CD14-positive monocyte (primary cell): ENCODE measurements at regions not wholly inside any gene's neighbourhood (a gene's known extent, or its start where the extent isn't known, plus 50 kb on each side); places are given as distances from the start of the nearest gene placed in this dataset.

ENCODE experiments used
- DNase-seq, 3 donors: peaks; one replicate each; pipeline ENCODE4 v3.0.0-alpha.2; 2011 to 2022
- H2AFZ ChIP-seq: 2 replicates; pipeline ENCODE4 v1.6.0; 2012; ENCODE audit warnings: mild to moderate bottlenecking, low read depth, low read length, inconsistent platforms; ENCODE audit not compliant: insufficient read depth, poor library complexity, severe bottlenecking
- H3K27ac ChIP-seq, 2 donors: 1 replicate in 1 of 2; 2 replicates in 1 of 2; pipeline ENCODE4 v1.5.1; 2012 to 2013; ENCODE audit warnings: low read length in 2 of 2, control low read depth in 1 of 2, inconsistent platforms in 1 of 2, low read depth in 1 of 2, mild to moderate bottlenecking in 1 of 2
- H3K27me3 ChIP-seq, 2 donors: one replicate each; pipeline versions ENCODE4 v1.6.0 to v1.6.1; 2011 to 2013; ENCODE audit warnings: low read length in 2 of 2; ENCODE audit not compliant: control insufficient read depth in 2 of 2, insufficient read depth in 2 of 2
- H3K36me3 ChIP-seq, 2 donors: replicated peaks in 1 of 2; 1 replicate in 1 of 2; 2 replicates in 1 of 2; pipeline versions ENCODE4 v1.5.1 to v1.6.1; 2012 to 2013; ENCODE audit warnings: low read length in 2 of 2, control low read depth in 1 of 2, inconsistent platforms in 1 of 2, mild to moderate bottlenecking in 1 of 2; ENCODE audit not compliant: insufficient read depth in 2 of 2, control insufficient read depth in 1 of 2
- H3K4me1 ChIP-seq, 2 donors: 1 replicate in 1 of 2; 2 replicates in 1 of 2; pipeline versions ENCODE4 v1.5.1 to v1.6.1; 2012 to 2013; ENCODE audit warnings: low read length in 2 of 2, control low read depth in 1 of 2, inconsistent platforms in 1 of 2, mild to moderate bottlenecking in 1 of 2, moderate library complexity in 1 of 2; ENCODE audit not compliant: insufficient read depth in 2 of 2, control insufficient read depth in 1 of 2
- H3K4me2 ChIP-seq: replicated peaks from 2 replicates; pipeline ENCODE3; 2012; ENCODE audit warnings: low read length, moderate library complexity, mild to moderate bottlenecking; ENCODE audit not compliant: poor library complexity, severe bottlenecking; ENCODE audit errors: extremely low read depth
- H3K4me3 ChIP-seq, 3 experiments: fragments of 200-600 bp in 1 of 3; sonication (generic) in 1 of 3; replicated peaks in 1 of 3; 1 replicate in 2 of 3; 2 replicates in 1 of 3; pipeline ENCODE4 v1.5.1; 2011 to 2013; ENCODE audit warnings: low read length in 3 of 3, mild to moderate bottlenecking in 3 of 3, control low read depth in 2 of 3, low read depth in 2 of 3, inconsistent platforms in 1 of 3, moderate library complexity in 1 of 3
- H3K79me2 ChIP-seq: 2 replicates; pipeline ENCODE4 v1.6.0; 2012; ENCODE audit warnings: mild to moderate bottlenecking, control low read depth, inconsistent platforms, low read length, moderate library complexity; ENCODE audit not compliant: insufficient read depth
- H3K9ac ChIP-seq: 2 replicates; pipeline ENCODE4 v1.6.0; 2017; ENCODE audit warnings: low read length, mild to moderate bottlenecking; ENCODE audit not compliant: insufficient read depth, poor library complexity, severe bottlenecking
- H3K9me3 ChIP-seq, 2 donors: replicated peaks in 1 of 2; 1 replicate in 1 of 2; 2 replicates in 1 of 2; pipeline versions ENCODE4 v1.5.1 to v1.6.1; 2012 to 2013; ENCODE audit warnings: low read length in 2 of 2, control low read depth in 1 of 2; ENCODE audit not compliant: control insufficient read depth in 1 of 2, insufficient read depth in 1 of 2
- H4K20me1 ChIP-seq: 2 replicates; pipeline ENCODE4 v1.6.0; 2012; ENCODE audit warnings: mild to moderate bottlenecking, low read length, control low read depth, moderate library complexity; ENCODE audit not compliant: insufficient read depth
- H3K27ac Mint-ChIP-seq, 7 donors: one replicate each; pipeline ENCODE4 v1.8.0; 2020; ENCODE audit warnings: mild to moderate bottlenecking in 7 of 7, mixed read lengths in 7 of 7, moderate library complexity in 6 of 7, inconsistent platforms in 2 of 7
- H3K27me3 Mint-ChIP-seq, 3 donors: one replicate each; pipeline ENCODE4 v1.8.0; 2021 to 2022; ENCODE audit warnings: low read depth in 3 of 3, mild to moderate bottlenecking in 3 of 3, mixed read lengths in 3 of 3, moderate library complexity in 3 of 3, inconsistent platforms in 1 of 3
- H3K36me3 Mint-ChIP-seq, 2 donors: one replicate each; pipeline ENCODE4 v1.8.0; 2020; ENCODE audit warnings: mixed read lengths in 2 of 2, inconsistent platforms in 1 of 2, mild to moderate bottlenecking in 1 of 2
- H3K4me1 Mint-ChIP-seq: one replicate; pipeline ENCODE4 v1.8.0; 2020; ENCODE audit warnings: mild to moderate bottlenecking, mixed read lengths
- H3K4me3 Mint-ChIP-seq, 2 donors: one replicate each; pipeline ENCODE4 v1.8.0; 2020; ENCODE audit warnings: mild to moderate bottlenecking in 2 of 2, mixed read lengths in 2 of 2, moderate library complexity in 1 of 2
- H3K9me3 Mint-ChIP-seq, 7 donors: one replicate each; pipeline ENCODE4 v1.8.0; 2020 to 2022; ENCODE audit warnings: mixed read lengths in 7 of 7, mild to moderate bottlenecking in 6 of 7, moderate library complexity in 6 of 7, inconsistent platforms in 2 of 7
- WGBS: methylation state at CpG from one replicate; pipeline ENCODE4 v1.1.5; 2013; ENCODE audit warnings: missing lambda C conversion rate; ENCODE audit not compliant: insufficient coverage; 5-methylcytosine and 5-hydroxymethylcytosine counted together
- intact Hi-C, 2 donors: fragments of 100-400 bp; cut with micrococcal nuclease; formaldehyde crosslinking; loops; one replicate each; pipeline versions ENCODE4 v1.15.0 to v1.15.1; 2023
- TF ChIP-seq, protein P1 (sequence below): fragments of 200-600 bp; IDR thresholded peaks from one replicate; pipeline ENCODE4 v1.8.0; 2022; ENCODE audit warnings: antibody characterized with exemption, mild to moderate bottlenecking

DNA sequence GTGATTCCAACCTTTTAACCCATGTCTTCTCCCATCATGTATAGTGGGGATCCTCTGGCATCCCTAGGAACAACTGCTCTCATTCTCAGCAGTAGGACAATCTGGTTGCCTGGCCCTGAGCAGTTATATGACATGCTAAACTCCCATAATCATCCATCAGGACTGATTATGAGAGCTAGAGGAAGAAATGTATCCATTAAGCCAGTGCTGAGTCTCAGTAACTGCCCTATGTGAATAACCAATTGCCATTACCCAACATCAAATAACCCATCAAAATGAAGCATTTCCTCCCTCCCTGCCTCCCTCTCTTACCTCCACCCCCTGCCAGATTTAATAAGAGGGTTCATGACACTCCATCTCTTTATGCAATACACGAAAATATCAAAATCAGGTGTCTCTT lies 277.6 kb downstream of the NXPE2 start:
- Mint-ChIP-seq H3K27ac (no peak overlapping the region), H3K4me1 (no peaks in the 10 kb centered on the region), H3K27me3 (no peaks in the 10 kb centered on the region), H3K9me3 (peaks cover 0 to 5% (median 1%) of the 10 kb centered on the region in 7 donors), H3K36me3 (no peaks in the 10 kb centered on the region), H3K4me3 (no peak overlapping the region)
- no CpG with 5 or more reads among the region's 1 CpG for WGBS
- intact Hi-C loops, result no loop called here
- Histone ChIP-seq H4K20me1 (no peaks in the 10 kb centered on the region), H3K36me3 (no peaks in the 10 kb centered on the region), H3K27me3 (no peaks in the 10 kb centered on the region), H3K27ac (no peak overlapping the region), H3K79me2 (no peaks in the 10 kb centered on the region), H3K9me3 (no peaks in the 10 kb centered on the region), H2AFZ (no peak overlapping the region), H3K4me3 (no peak overlapping the region), H3K4me2 (no peak overlapping the region), H3K4me1 (no peaks in the 10 kb centered on the region), H3K9ac (no peak overlapping the region)
- no peak for DNase-seq
- TF ChIP-seq, protein P1, sequence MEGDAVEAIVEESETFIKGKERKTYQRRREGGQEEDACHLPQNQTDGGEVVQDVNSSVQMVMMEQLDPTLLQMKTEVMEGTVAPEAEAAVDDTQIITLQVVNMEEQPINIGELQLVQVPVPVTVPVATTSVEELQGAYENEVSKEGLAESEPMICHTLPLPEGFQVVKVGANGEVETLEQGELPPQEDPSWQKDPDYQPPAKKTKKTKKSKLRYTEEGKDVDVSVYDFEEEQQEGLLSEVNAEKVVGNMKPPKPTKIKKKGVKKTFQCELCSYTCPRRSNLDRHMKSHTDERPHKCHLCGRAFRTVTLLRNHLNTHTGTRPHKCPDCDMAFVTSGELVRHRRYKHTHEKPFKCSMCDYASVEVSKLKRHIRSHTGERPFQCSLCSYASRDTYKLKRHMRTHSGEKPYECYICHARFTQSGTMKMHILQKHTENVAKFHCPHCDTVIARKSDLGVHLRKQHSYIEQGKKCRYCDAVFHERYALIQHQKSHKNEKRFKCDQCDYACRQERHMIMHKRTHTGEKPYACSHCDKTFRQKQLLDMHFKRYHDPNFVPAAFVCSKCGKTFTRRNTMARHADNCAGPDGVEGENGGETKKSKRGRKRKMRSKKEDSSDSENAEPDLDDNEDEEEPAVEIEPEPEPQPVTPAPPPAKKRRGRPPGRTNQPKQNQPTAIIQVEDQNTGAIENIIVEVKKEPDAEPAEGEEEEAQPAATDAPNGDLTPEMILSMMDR, result no peak

- H3K9me3 ChIP-seq, result no peaks in the 10 kb centered on the region
- WGBS, result 81% methylated on average over 3 of the region's 5 CpGs
- no peak for DNase-seq
- H3K27me3 Mint-ChIP-seq, result no peaks in the 10 kb centered on the region
- H3K27ac Mint-ChIP-seq, result no peak overlapping the region
- TF ChIP-seq, protein P1, result no peak
- no peak overlapping the region for H3K27ac ChIP-seq
- no peak overlapping the region for H3K9ac ChIP-seq
- no peaks in the 10 kb centered on the region for H3K36me3 ChIP-seq
- H3K79me2 ChIP-seq, result no peaks in the 10 kb centered on the region
- peaks cover 0 to 4% (median 1%) of the 10 kb centered on the region in 7 donors for H3K9me3 Mint-ChIP-seq
- H3K4me1 Mint-ChIP-seq, result no peaks in the 10 kb centered on the region
- H2AFZ ChIP-seq, result no peak overlapping the region
- no peaks in the 10 kb centered on the region for H3K27me3 ChIP-seq
- H3K4me3 ChIP-seq, result no peak overlapping the region
- H3K4me1 ChIP-seq, result no peaks in the 10 kb centered on the region
- H4K20me1 ChIP-seq, result no peaks in the 10 kb centered on the region
- intact Hi-C loops, result no loop called here
- H3K36me3 Mint-ChIP-seq, result no peaks in the 10 kb centered on the region
- H3K4me3 Mint-ChIP-seq, result no peak overlapping the region
- no peak overlapping the region for H3K4me2 ChIP-seq
These were observed 278.2 kb downstream of the NXPE2 start for GRCh38 chr11:114956566-114956965.
